HCEC 1CT (cell line): ENCODE measurements at regions not wholly inside any gene's neighbourhood (a gene's known extent, or its start where the extent isn't known, plus 50 kb on each side); places are given as distances from the start of the nearest gene placed in this dataset.
A peak's percentile ranks its signal among the peaks of the same experiment; 100 is the strongest.

Experiments
- DNase-seq: peaks from one replicate; pipeline ENCODE4 v3.0.0-alpha.2; 2017

- DNase-seq = no peak
Measured at GRCh38 chr2:153189091-153189888, 289.3 kb downstream of the RPRM start.

- DNase-seq = no peak
Measured at GRCh38 chr2:153179808-153180207, 298.8 kb downstream of the RPRM start.

GRCh38 chr2:153169609-153170008 lies 309.0 kb downstream of the RPRM start:
- DNase-seq = no peak

GRCh38 chr2:153165021-153165420 lies 313.5 kb downstream of the RPRM start:
- no peak for DNase-seq

GRCh38 chr2:153163055-153163454 lies 315.5 kb downstream of the RPRM start:
- DNase-seq = no peak

- DNase-seq = no peak
Measured at GRCh38 chr2:153156743-153157142, 321.8 kb downstream of the RPRM start.

GRCh38 chr2:153152036-153152435 lies 326.5 kb downstream of the RPRM start:
- no peak for DNase-seq

- no peak for DNase-seq
Measured at GRCh38 chr2:153145470-153145978, 333.0 kb downstream of the RPRM start.

- no peak for DNase-seq
Measured at GRCh38 chr2:153143540-153143939, 335.0 kb downstream of the RPRM start.

- no peak for DNase-seq
Measured at GRCh38 chr2:153140498-153140897, 338.1 kb downstream of the RPRM start.

GRCh38 chr2:153138651-153139375 lies 339.7 kb downstream of the RPRM start:
- DNase-seq = no peak

- no peak for DNase-seq
Measured at GRCh38 chr2:153136216-153136615, 342.3 kb downstream of the RPRM start.

GRCh38 chr2:153134725-153135124 lies 343.8 kb downstream of the RPRM start:
- no peak for DNase-seq

- DNase-seq = no peak
Measured at GRCh38 chr2:153133716-153134115, 344.8 kb downstream of the RPRM start.

GRCh38 chr2:153132418-153132817 lies 346.1 kb downstream of the RPRM start:
- no peak for DNase-seq

GRCh38 chr2:153115141-153115540 lies 363.4 kb downstream of the RPRM start:
- DNase-seq = no peak

GRCh38 chr2:153110486-153110885 lies 368.1 kb downstream of the RPRM start:
- no peak for DNase-seq

- DNase-seq = no peak
Measured at GRCh38 chr2:153109793-153110192, 368.8 kb downstream of the RPRM start.

- no peak for DNase-seq
Measured at GRCh38 chr2:153106802-153107477, 371.6 kb downstream of the RPRM start.

GRCh38 chr2:153105829-153106578 lies 372.6 kb downstream of the RPRM start:
- DNase-seq = peak; percentile 4

GRCh38 chr2:153101187-153101586 lies 377.4 kb downstream of the RPRM start:
- DNase-seq = no peak

- no peak for DNase-seq
Measured at GRCh38 chr2:153100151-153100550, 378.4 kb downstream of the RPRM start.

- no peak for DNase-seq
Measured at GRCh38 chr2:153098073-153098472, 379.7 kb downstream of the ARL6IP6 start.
